Testis (tissue), 2 donors: ENCODE measurements at regions not wholly inside any gene's neighbourhood (a gene's known extent, or its start where the extent isn't known, plus 50 kb on each side); places are given as distances from the start of the nearest gene placed in this dataset.
A peak's percentile ranks its signal among the peaks of the same experiment; 100 is the strongest.

Source experiments
- DNase-seq: peaks from one replicate; pipeline ENCODE4 v3.0.0-alpha.2; 2019
- H3K27ac ChIP-seq, 2 donors: fragments of 200-600 bp; sonication (generic); one replicate each; pipeline ENCODE4 v1.5.1; 2019
- H3K27me3 ChIP-seq: fragments of 200-600 bp; sonication (generic); one replicate; pipeline ENCODE4 v1.5.1; 2019
- H3K36me3 ChIP-seq: fragments of 200-600 bp; sonication (generic); one replicate; pipeline ENCODE4 v1.5.1; 2017; ENCODE audit warnings: low read depth; ENCODE audit errors: missing control alignments
- H3K4me1 ChIP-seq: fragments of 200-600 bp; sonication (generic); one replicate; pipeline ENCODE4 v1.5.1; 2019
- H3K4me3 ChIP-seq, 2 donors: fragments of 200-600 bp; sonication (generic); one replicate each; pipeline ENCODE4 v1.5.1; 2017 to 2019
- H3K9me3 ChIP-seq: fragments of 200-600 bp; sonication (generic); one replicate; pipeline ENCODE4 v1.5.1; 2017
- POLR2A ChIP-seq: fragments of 450-650 bp; IDR thresholded peaks from one replicate; pipeline ENCODE4 v1.6.1; 2017; ENCODE audit warnings: antibody characterized with exemption, mild to moderate bottlenecking, moderate library complexity
- WGBS, 2 donors: methylation state at CpG; one replicate each; pipeline ENCODE4 v1.1.5; 2018; 5-methylcytosine and 5-hydroxymethylcytosine counted together
- intact Hi-C: fragments of 100-400 bp; cut with DNase I; formaldehyde crosslinking; loops from one replicate; pipeline ENCODE4 v1.15.1; 2023; ENCODE audit warnings: low total_unique reads
- TF ChIP-seq, protein P1 (sequence below), 3 experiments: fragments of 450-650 bp in 2 of 3; fragments of 200-600 bp in 1 of 3; sonication (generic) in 1 of 3; IDR thresholded peaks; one replicate each; pipeline ENCODE4 v1.5.1; 2016 to 2019; ENCODE audit warnings: antibody characterized with exemption in 3 of 3, mild to moderate bottlenecking in 2 of 3, moderate library complexity in 1 of 3

DNA sequence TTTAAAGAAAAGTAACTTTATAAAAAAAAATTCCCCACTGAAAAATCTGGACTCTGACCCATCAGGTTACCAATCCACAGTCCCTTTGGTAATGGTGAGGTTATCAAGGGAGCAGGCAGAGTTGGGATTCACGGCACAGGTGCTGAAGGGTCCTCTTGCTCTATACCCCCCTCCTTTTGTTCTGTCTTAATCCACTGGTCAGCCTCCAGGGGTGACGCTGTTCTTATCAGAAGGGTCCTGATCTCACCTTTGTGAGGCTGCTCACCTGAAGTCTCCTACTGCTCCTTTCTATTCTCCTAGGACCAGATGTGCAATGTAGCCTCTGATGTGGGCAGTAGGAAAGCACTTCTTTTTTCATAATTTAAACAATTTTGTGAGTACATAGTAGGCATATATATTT, 80.6 kb upstream of the E2F8 start:
- Histone ChIP-seq H3K4me1 (no peaks in the 10 kb centered on the region), H3K27me3 (no peaks in the 10 kb centered on the region), H3K36me3 (no peaks in the 10 kb centered on the region), H3K9me3 (no peaks in the 10 kb centered on the region), H3K4me3 (no peak overlapping the region), H3K27ac (no peak overlapping the region)
- DNase-seq, result no peak
- intact Hi-C loops, result no loop called here
- WGBS, 2 donors, result 74 to 90% methylated on average over 2 of the region's 2 CpGs
- TF ChIP-seq POLR2A, result no peak
- TF ChIP-seq, protein P1, sequence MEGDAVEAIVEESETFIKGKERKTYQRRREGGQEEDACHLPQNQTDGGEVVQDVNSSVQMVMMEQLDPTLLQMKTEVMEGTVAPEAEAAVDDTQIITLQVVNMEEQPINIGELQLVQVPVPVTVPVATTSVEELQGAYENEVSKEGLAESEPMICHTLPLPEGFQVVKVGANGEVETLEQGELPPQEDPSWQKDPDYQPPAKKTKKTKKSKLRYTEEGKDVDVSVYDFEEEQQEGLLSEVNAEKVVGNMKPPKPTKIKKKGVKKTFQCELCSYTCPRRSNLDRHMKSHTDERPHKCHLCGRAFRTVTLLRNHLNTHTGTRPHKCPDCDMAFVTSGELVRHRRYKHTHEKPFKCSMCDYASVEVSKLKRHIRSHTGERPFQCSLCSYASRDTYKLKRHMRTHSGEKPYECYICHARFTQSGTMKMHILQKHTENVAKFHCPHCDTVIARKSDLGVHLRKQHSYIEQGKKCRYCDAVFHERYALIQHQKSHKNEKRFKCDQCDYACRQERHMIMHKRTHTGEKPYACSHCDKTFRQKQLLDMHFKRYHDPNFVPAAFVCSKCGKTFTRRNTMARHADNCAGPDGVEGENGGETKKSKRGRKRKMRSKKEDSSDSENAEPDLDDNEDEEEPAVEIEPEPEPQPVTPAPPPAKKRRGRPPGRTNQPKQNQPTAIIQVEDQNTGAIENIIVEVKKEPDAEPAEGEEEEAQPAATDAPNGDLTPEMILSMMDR (IDR thresholded peaks at IDR 0.05), result no peak

DNA sequence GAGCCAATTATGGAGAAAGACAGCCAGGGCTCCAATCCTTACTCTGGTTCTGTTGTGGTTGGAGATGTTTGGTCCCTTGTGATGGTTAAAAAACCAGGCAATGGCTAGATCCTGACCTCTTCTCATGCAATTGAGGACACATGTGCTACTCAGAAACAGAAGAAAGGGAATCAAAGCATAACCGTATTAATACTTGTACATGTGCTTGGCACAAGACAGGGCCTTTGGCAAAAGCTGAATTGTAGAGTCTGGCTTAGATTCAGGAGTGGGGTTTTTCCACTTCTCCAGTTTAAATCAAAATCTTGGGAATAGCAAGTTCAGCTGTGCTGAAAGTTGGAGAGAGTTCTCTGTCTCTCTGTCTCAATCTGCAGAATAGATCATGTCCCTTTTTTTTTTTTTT, 80.1 kb upstream of the E2F8 start:
- intact Hi-C loops, result no loop called here
- H3K27me3 ChIP-seq, result no peaks in the 10 kb centered on the region
- 52 to 57% methylated on average over 1 of the region's 1 CpG for WGBS, 2 donors

DNA sequence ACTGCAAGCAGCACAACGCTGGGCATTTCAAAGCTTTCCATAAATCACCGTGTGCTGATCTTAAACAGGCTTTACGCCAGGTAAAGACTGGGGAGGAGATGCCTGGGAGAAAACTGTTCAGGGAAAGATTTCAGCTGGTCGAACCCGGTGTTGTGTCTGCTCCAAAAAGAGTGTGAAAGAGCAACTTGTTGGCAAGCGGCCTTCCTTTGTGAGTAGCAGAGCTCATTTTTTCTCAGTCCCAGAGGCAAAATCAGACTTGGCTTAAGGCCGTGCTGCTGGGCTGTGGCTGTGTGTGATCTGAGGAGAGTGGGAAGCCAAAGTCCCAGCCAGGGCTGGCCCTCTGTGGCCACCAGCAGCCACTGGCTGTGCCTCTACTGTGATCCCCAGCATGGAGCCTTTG, 75.7 kb upstream of the E2F8 start:
- Histone ChIP-seq H3K4me1 (no peaks in the 10 kb centered on the region), H3K27ac (no peak overlapping the region), H3K27me3 (no peaks in the 10 kb centered on the region), H3K9me3 (no peaks in the 10 kb centered on the region), H3K4me3 (no peak overlapping the region), H3K36me3 (no peaks in the 10 kb centered on the region)
- 52 to 59% methylated on average over 7 of the region's 7 CpGs for WGBS, 2 donors
- TF ChIP-seq POLR2A, result no peak
- TF ChIP-seq, protein P1 (IDR thresholded peaks at IDR 0.05), result no peak
- intact Hi-C loops, result loop anchor here (10.0 kb wide), 1 partner anchor 238 kb away; no protein-coding TSS in a partner anchor
- DNase-seq, result peak; percentile 30

More for the DNA sequence above, 80.1 kb upstream of the E2F8 start:
- Histone ChIP-seq H3K27ac (no peak overlapping the region), H3K36me3 (no peaks in the 10 kb centered on the region), H3K4me3 (no peak overlapping the region), H3K9me3 (no peaks in the 10 kb centered on the region), H3K4me1 (no peaks in the 10 kb centered on the region)
- no peak for TF ChIP-seq POLR2A
- TF ChIP-seq, protein P1 (IDR thresholded peaks at IDR 0.05), result no peak
- DNase-seq, result no peak

DNA sequence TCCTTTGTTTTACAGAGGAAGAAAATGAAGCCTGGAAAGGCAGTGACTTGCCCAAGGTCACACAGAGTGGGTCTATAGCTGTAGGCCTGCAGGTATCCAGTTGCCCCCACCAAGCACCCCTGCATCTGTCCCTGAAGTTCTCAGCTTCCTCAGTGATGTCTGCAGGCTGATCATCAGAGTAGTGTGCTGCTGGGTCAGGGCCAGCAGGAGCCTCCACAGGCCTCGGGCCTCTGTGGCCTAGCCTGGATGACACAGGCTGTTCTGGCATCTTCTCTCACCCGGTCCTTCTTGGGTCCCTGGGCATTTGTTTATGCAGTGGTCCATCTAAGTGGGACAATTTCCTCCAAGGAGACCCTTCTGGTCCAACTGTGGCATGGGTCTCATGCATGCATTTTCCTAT, 74.8 kb upstream of the E2F8 start:
- no peak overlapping the region for H3K27ac ChIP-seq
- intact Hi-C loops, result loop anchor here (10.0 kb wide), 1 partner anchor 239 kb away; no protein-coding TSS in a partner anchor

DNA sequence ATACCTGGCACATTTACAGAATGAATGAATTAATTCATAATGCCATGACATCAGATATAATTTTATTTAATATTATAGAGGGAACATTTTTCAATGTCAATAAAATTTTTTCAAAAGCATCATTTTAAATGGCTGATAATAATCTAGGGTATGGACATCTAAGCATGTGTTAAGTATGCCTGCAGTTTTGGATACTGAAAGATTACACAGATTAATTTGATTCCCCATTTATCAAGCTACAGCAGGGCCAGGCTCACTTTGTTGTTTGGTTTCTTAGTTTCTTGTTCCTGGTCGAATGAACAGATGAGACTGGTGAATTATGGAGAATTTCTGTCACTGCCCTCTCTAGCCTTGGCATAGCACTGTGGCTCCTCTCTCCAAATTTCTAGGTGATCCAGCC, 72.4 kb upstream of the E2F8 start:
- no peak overlapping the region for H3K27ac ChIP-seq

More for the DNA sequence above, 74.8 kb upstream of the E2F8 start:
- no peak overlapping the region for H3K4me3 ChIP-seq
- 61 to 74% methylated on average over 2 of the region's 2 CpGs for WGBS, 2 donors
- TF ChIP-seq, protein P1 (IDR thresholded peaks at IDR 0.05), result no peak
- no peak for TF ChIP-seq POLR2A
- H3K36me3 ChIP-seq, result no peaks in the 10 kb centered on the region
- no peaks in the 10 kb centered on the region for H3K9me3 ChIP-seq
- H3K27me3 ChIP-seq, result no peaks in the 10 kb centered on the region
- H3K4me1 ChIP-seq, result no peaks in the 10 kb centered on the region
- DNase-seq, result no peak

More for the DNA sequence above, 72.4 kb upstream of the E2F8 start:
- no peaks in the 10 kb centered on the region for H3K27me3 ChIP-seq
- no peaks in the 10 kb centered on the region for H3K4me1 ChIP-seq
- no peaks in the 10 kb centered on the region for H3K36me3 ChIP-seq
- TF ChIP-seq, protein P1 (IDR thresholded peaks at IDR 0.05), result no peak
- TF ChIP-seq POLR2A, result no peak
- no peak for DNase-seq
- 79 to 83% methylated on average over 1 of the region's 1 CpG for WGBS, 2 donors
- H3K9me3 ChIP-seq, result no peaks in the 10 kb centered on the region
- intact Hi-C loops, result loop anchor here (10.0 kb wide), 1 partner anchor 242 kb away; no protein-coding TSS in a partner anchor
- H3K4me3 ChIP-seq, result no peak overlapping the region
